HK-2 (cell line): ENCODE measurements at regions not wholly inside any gene's neighbourhood (a gene's known extent, or its start where the extent isn't known, plus 50 kb on each side); places are given as distances from the start of the nearest gene placed in this dataset.
A peak's percentile ranks its signal among the peaks of the same experiment; 100 is the strongest.
"Not testable (repeated sequence)": the region's sequence is repeated elsewhere in the genome, so short reads cannot be mapped to it uniquely, and the experiment has no call there.

Source experiments
- DNase-seq: peaks from one replicate; pipeline ENCODE4 v3.0.0-alpha.2; 2018; ENCODE audit not compliant: unreplicated experiment

- no peak for DNase-seq
Observed at GRCh38 chr4:144371485-144371884, 231.0 kb upstream of the GYPA start.

GRCh38 chr4:144374065-144374464, 233.5 kb upstream of the GYPA start:
- no peak for DNase-seq

DNA sequence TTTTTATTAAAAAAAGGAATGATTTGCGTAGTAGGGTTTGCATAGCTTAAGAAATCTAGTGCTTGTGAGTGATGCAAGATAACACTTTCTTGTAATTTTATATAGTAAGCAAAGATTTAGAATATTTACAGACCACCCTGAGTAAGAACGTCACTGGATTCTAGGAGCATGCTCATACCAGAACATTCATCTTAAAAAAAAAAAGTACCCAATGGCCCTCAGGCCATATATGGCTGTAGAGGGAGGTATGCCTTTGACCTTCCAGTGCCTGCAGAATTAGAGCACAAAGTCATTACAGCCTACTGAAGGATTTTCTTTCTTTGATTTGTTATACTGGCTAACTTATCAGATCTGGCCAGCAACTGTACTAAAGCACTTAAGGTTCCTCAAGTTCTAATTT, 236.3 kb upstream of the GYPA start:
- DNase-seq: no peak

DNA sequence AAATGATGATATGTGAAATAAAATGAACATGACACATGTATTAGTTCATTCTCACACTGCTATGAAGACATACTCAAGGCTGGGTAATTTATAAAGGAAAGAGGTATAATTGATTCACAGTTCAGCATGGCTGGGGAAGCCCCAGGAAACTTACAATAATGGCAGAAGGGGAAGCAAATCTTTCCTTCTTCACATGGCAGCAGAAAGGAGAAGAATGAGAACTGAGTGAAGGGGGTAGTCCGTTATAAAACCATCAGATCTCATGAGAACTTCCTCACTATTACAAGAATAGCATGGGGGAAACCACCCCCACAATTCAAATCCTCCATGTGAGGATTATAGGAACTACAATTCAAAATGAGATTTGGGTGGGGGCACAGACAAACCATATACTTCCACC, 243.9 kb upstream of the GYPA start:
- DNase-seq: no peak

- DNase-seq: peak; percentile 32
Observed at GRCh38 chr4:144399927-144400326, 246.0 kb upstream of the HHIP start.

- DNase-seq: no peak
Observed at GRCh38 chr4:144402176-144402575, 243.8 kb upstream of the HHIP start.

GRCh38 chr4:144402999-144403398, 243.0 kb upstream of the HHIP start:
- DNase-seq: no peak

GRCh38 chr4:144403893-144404292, 242.1 kb upstream of the HHIP start:
- no peak for DNase-seq

DNA sequence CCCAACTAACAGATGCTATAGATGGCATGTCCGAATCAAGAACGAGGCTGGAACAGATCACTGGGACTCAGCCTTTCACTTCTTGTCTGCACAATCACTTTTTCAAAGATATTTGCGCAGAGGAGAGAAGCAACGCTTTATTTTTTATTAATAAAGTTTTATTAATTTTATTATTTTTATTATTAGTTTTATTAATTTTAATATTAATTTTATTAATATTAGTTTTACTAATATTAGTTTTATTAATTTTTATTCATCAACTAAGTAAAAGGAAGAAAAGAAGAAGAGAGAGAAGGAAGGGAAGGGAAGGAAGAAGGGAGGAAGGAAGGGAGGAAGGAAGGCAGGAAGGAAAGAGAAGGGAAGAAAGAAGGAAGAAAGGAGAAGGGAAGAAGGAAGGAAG, 236.4 kb upstream of the HHIP start:
- no peak for DNase-seq

DNA sequence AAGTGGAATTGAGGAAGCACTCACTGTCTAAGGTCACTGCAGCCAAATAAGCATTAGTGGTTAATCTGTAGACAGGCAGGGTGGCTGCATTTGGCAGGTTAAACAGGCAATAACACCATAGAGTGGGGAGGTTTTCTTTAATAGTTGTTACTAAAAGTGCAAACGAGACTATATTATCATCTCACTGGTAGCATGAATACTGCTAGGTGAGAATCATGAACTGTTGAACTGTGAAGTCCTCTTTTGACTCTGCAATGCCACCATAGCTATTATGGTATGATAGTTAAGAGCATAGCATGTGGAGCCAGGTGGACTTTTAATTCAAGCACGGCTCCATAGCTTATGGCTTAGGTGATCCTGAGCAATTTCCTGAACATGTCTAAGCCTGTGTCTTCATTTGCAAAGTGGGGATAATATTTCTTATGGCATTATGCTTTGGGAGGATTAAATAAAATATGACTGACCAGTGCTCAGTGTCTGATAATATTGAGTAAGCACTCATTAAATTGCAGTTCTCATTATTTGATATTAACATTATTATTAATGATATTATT, 235.6 kb upstream of the HHIP start:
- no peak for DNase-seq

GRCh38 chr4:144411119-144411518, 234.8 kb upstream of the HHIP start:
- no peak for DNase-seq

DNA sequence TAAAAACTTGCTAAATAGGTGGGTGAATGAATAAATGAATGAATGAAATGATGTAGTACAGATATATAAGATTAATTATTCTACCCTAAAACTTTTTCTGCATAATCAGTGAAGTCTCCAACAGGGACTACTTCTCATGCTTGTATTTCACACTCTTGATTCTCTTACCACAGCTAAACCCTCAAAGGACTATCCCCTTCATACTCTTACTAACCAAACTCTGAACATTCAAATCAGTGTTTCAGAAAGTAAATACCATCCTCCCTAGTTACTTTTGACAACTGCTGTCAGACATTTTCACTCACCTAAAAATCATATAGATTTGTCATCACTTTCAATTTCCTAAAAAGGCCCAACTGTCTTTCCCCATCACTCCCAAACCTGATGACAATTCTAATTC, 234.3 kb upstream of the HHIP start:
- no peak for DNase-seq

GRCh38 chr4:144421056-144421455, 224.9 kb upstream of the HHIP start:
- no peak for DNase-seq

GRCh38 chr4:144421839-144422565, 224.0 kb upstream of the HHIP start:
- no peak for DNase-seq

DNA sequence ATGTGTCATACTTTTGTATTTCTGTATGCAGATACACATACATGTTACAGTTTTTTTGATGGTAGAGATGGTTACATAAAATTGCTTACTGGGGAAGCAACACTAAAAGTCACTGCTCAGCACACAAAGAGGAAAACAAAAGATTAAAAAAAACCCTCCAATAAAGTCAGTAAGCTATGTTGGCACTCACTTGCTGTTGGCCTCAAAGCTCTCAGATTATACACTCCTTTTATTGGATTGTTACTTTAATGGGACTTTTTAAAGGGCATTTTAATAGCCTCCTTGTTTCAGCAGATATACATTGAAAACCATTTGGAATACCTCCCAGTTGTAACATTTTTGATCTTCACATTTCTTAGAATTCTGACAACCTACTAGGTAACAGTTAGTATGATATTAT, 222.0 kb upstream of the HHIP start:
- DNase-seq: no peak

- DNase-seq: not testable (repeated sequence)
Observed at GRCh38 chr4:144426023-144426422, 219.9 kb upstream of the HHIP start.

DNA sequence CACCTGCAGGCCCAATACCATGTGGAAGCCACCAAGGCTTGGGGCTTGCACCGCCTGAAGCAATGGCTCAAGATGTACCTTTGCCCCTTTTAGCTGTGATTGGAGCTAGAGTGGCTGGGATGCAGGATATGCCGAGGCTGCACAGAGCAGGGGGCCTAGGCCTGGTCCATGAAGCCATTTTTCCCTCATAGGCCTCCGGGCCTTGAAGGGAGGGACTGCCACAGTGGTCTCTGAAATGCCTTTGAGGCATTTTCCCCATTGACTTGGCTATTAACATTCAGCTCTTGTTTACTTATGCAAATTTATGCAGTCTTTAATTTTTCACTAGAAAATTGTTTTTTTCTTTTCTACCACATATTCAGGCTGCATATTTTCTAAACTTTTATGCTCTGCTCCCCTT, 203.2 kb upstream of the HHIP start:
- no peak for DNase-seq

DNA sequence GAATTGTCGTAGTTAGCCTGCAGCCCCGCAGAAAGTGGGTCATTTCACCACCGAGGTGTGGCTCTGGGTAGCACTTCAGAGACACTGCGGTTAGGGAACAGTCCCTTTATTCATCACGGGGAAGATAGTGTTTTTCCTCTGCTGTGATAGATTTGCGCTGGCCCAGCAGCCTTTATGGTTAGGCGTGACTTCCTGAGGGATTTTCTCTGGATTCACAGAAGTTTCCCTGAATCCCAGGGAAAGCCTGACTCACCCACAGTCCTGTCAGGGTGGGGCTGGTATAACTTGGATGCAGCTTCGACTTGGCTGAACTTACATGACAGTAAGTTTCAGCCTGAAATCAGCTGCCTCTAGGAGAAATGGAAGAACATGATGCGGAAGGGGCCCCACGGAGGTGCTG, 196.3 kb upstream of the HHIP start:
- no peak for DNase-seq

DNA sequence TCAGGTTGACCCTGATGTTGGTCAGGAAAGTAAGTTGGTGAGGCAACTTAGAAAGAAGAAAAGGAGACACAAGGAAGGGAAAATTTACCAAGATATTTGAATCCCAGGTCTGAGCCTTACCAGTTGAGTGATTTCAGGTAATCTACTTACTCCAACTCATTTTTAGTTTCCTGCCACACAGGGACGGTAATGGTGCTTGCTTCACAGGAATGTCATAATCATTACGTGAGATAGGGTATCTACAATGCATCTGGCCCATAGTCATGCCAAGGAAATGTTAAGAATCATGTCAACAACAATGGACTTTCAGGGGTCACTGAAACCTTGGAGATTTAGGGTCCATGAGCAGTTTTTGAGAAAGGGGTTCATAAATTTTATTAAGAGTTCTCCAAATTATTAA, 195.4 kb upstream of the HHIP start:
- DNase-seq: no peak

GRCh38 chr4:144451766-144452450, 194.0 kb upstream of the HHIP start:
- no peak for DNase-seq

GRCh38 chr4:144456196-144456595, 189.8 kb upstream of the HHIP start:
- DNase-seq: no peak

- no peak for DNase-seq
Observed at GRCh38 chr4:144461906-144462305, 184.1 kb upstream of the HHIP start.

GRCh38 chr4:144463236-144463635, 182.7 kb upstream of the HHIP start:
- no peak for DNase-seq
